ENCODE measurements at regions not wholly inside any gene's neighbourhood (a gene's known extent, or its start where the extent isn't known, plus 50 kb on each side); places are given as distances from the start of the nearest gene placed in this dataset.

GRCh38 chr11:71330996-71331395, 78.6 kb upstream of the SHANK2 start:
- no peaks in the 10 kb centered on the region for H3K4me1 ChIP-seq (ENCODE audit: control insufficient read depth, insufficient read depth, low read length)
- H3K36me3 ChIP-seq (ENCODE audit: control insufficient read depth, insufficient read depth, low read length, severe bottlenecking): no peaks in the 10 kb centered on the region
- no peak overlapping the region for H3K4me3 ChIP-seq (ENCODE audit: low read length)
- DNase-seq (ENCODE audit: low read depth): no peak
- H3K27me3 ChIP-seq (replicated peaks; ENCODE audit: control insufficient read depth, insufficient read depth, low read length): peaks cover 41% of the 10 kb centered on the region
- H3K9me3 ChIP-seq (ENCODE audit: control insufficient read depth, low read length): peaks cover 8% of the 10 kb centered on the region
- H3K9ac ChIP-seq (ENCODE audit: low read length): no peak overlapping the region

GRCh38 chr11:71330349-71330748, 78.0 kb upstream of the SHANK2 start:
- H3K36me3 ChIP-seq (ENCODE audit: control insufficient read depth, insufficient read depth, low read length, severe bottlenecking): no peaks in the 10 kb centered on the region
- no peak for DNase-seq (ENCODE audit: low read depth)
- peaks cover 8% of the 10 kb centered on the region for H3K9me3 ChIP-seq (ENCODE audit: control insufficient read depth, low read length)
- no peak overlapping the region for H3K9ac ChIP-seq (ENCODE audit: low read length)
- no peaks in the 10 kb centered on the region for H3K4me1 ChIP-seq (ENCODE audit: control insufficient read depth, insufficient read depth, low read length)
- no peak overlapping the region for H3K4me3 ChIP-seq (ENCODE audit: low read length)
- peaks cover 43% of the 10 kb centered on the region for H3K27me3 ChIP-seq (replicated peaks; ENCODE audit: control insufficient read depth, insufficient read depth, low read length)

GRCh38 chr11:71329786-71330185, 77.4 kb upstream of the SHANK2 start:
- H3K36me3 ChIP-seq (ENCODE audit: control insufficient read depth, insufficient read depth, low read length, severe bottlenecking): no peaks in the 10 kb centered on the region
- H3K4me1 ChIP-seq (ENCODE audit: control insufficient read depth, insufficient read depth, low read length): no peaks in the 10 kb centered on the region
- no peak for DNase-seq (ENCODE audit: low read depth)
- H3K27me3 ChIP-seq (replicated peaks; ENCODE audit: control insufficient read depth, insufficient read depth, low read length): peaks cover 43% of the 10 kb centered on the region
- H3K9me3 ChIP-seq (ENCODE audit: control insufficient read depth, low read length): peaks cover 8% of the 10 kb centered on the region
- no peak overlapping the region for H3K9ac ChIP-seq (ENCODE audit: low read length)
- no peak overlapping the region for H3K4me3 ChIP-seq (ENCODE audit: low read length)

GRCh38 chr11:71329165-71329510, 76.8 kb upstream of the SHANK2 start:
- no peaks in the 10 kb centered on the region for H3K4me1 ChIP-seq (ENCODE audit: control insufficient read depth, insufficient read depth, low read length)
- no peak for DNase-seq (ENCODE audit: low read depth)
- H3K36me3 ChIP-seq (ENCODE audit: control insufficient read depth, insufficient read depth, low read length, severe bottlenecking): no peaks in the 10 kb centered on the region
- H3K4me3 ChIP-seq (ENCODE audit: low read length): no peak overlapping the region
- H3K9ac ChIP-seq (ENCODE audit: low read length): no peak overlapping the region
- peaks cover 8% of the 10 kb centered on the region for H3K9me3 ChIP-seq (ENCODE audit: control insufficient read depth, low read length)
- peaks cover 42% of the 10 kb centered on the region for H3K27me3 ChIP-seq (replicated peaks; ENCODE audit: control insufficient read depth, insufficient read depth, low read length)

GRCh38 chr11:71327156-71328085, 75.0 kb upstream of the SHANK2 start:
- Histone ChIP-seq H3K36me3 (ENCODE audit: control insufficient read depth, insufficient read depth, low read length, severe bottlenecking) (no peaks in the 10 kb centered on the region), H3K9me3 (ENCODE audit: control insufficient read depth, low read length) (no peaks in the 10 kb centered on the region), H3K27me3 (replicated peaks; ENCODE audit: control insufficient read depth, insufficient read depth, low read length) (peaks cover 51% of the 10 kb centered on the region), H3K9ac (ENCODE audit: low read length) (no peak overlapping the region), H3K4me1 (ENCODE audit: control insufficient read depth, insufficient read depth, low read length) (no peaks in the 10 kb centered on the region), H3K4me3 (ENCODE audit: low read length) (no peak overlapping the region)
- DNase-seq (ENCODE audit: low read depth): no peak

- no peak for DNase-seq (ENCODE audit: low read depth)
- Histone ChIP-seq H3K27me3 (replicated peaks; ENCODE audit: control insufficient read depth, insufficient read depth, low read length) (peaks cover 51% of the 10 kb centered on the region), H3K9me3 (ENCODE audit: control insufficient read depth, low read length) (no peaks in the 10 kb centered on the region), H3K4me3 (ENCODE audit: low read length) (no peak overlapping the region), H3K4me1 (ENCODE audit: control insufficient read depth, insufficient read depth, low read length) (no peaks in the 10 kb centered on the region), H3K9ac (ENCODE audit: low read length) (no peak overlapping the region), H3K36me3 (ENCODE audit: control insufficient read depth, insufficient read depth, low read length, severe bottlenecking) (no peaks in the 10 kb centered on the region)
These were observed 74.1 kb upstream of the SHANK2 start for GRCh38 chr11:71326328-71326940.

- H3K36me3 ChIP-seq (ENCODE audit: control insufficient read depth, insufficient read depth, low read length, severe bottlenecking): no peaks in the 10 kb centered on the region
- H3K9ac ChIP-seq (ENCODE audit: low read length): no peak overlapping the region
- H3K4me3 ChIP-seq (ENCODE audit: low read length): no peak overlapping the region
- DNase-seq (ENCODE audit: low read depth): no peak
- H3K27me3 ChIP-seq (replicated peaks; ENCODE audit: control insufficient read depth, insufficient read depth, low read length): peaks cover 50% of the 10 kb centered on the region
- H3K9me3 ChIP-seq (ENCODE audit: control insufficient read depth, low read length): no peaks in the 10 kb centered on the region
- no peaks in the 10 kb centered on the region for H3K4me1 ChIP-seq (ENCODE audit: control insufficient read depth, insufficient read depth, low read length)
These were observed 73.3 kb upstream of the SHANK2 start for GRCh38 chr11:71325418-71326327.

- Histone ChIP-seq H3K27me3 (replicated peaks; ENCODE audit: control insufficient read depth, insufficient read depth, low read length) (peaks cover 51% of the 10 kb centered on the region), H3K4me3 (ENCODE audit: low read length) (no peak overlapping the region), H3K9me3 (ENCODE audit: control insufficient read depth, low read length) (peaks cover 2% of the 10 kb centered on the region), H3K9ac (ENCODE audit: low read length) (no peak overlapping the region), H3K4me1 (ENCODE audit: control insufficient read depth, insufficient read depth, low read length) (no peaks in the 10 kb centered on the region), H3K36me3 (ENCODE audit: control insufficient read depth, insufficient read depth, low read length, severe bottlenecking) (no peaks in the 10 kb centered on the region)
- no peak for DNase-seq (ENCODE audit: low read depth)
These were observed 72.5 kb upstream of the SHANK2 start for GRCh38 chr11:71324788-71325417.

GRCh38 chr11:71323876-71324526, 71.6 kb upstream of the SHANK2 start:
- no peak overlapping the region for H3K4me3 ChIP-seq (ENCODE audit: low read length)
- H3K27me3 ChIP-seq (replicated peaks; ENCODE audit: control insufficient read depth, insufficient read depth, low read length): peaks cover 51% of the 10 kb centered on the region

GRCh38 chr11:71322861-71323582, 70.6 kb upstream of the SHANK2 start:
- no peaks in the 10 kb centered on the region for H3K4me1 ChIP-seq (ENCODE audit: control insufficient read depth, insufficient read depth, low read length)
- H3K27me3 ChIP-seq (replicated peaks; ENCODE audit: control insufficient read depth, insufficient read depth, low read length): peaks cover 51% of the 10 kb centered on the region
- DNase-seq (ENCODE audit: low read depth): no peak
- no peaks in the 10 kb centered on the region for H3K36me3 ChIP-seq (ENCODE audit: control insufficient read depth, insufficient read depth, low read length, severe bottlenecking)
- H3K4me3 ChIP-seq (ENCODE audit: low read length): no peak overlapping the region
- no peak overlapping the region for H3K9ac ChIP-seq (ENCODE audit: low read length)
- H3K9me3 ChIP-seq (ENCODE audit: control insufficient read depth, low read length): peaks cover 20% of the 10 kb centered on the region

More at GRCh38 chr11:71323876-71324526, 71.6 kb upstream of the SHANK2 start:
- Histone ChIP-seq H3K36me3 (ENCODE audit: control insufficient read depth, insufficient read depth, low read length, severe bottlenecking) (no peaks in the 10 kb centered on the region), H3K9ac (ENCODE audit: low read length) (no peak overlapping the region), H3K9me3 (ENCODE audit: control insufficient read depth, low read length) (peaks cover 11% of the 10 kb centered on the region), H3K4me1 (ENCODE audit: control insufficient read depth, insufficient read depth, low read length) (no peaks in the 10 kb centered on the region)
- no peak for DNase-seq (ENCODE audit: low read depth)
